Spleen (tissue), 7 donors: ENCODE measurements at regions not wholly inside any gene's neighbourhood (a gene's known extent, or its start where the extent isn't known, plus 50 kb on each side); places are given as distances from the start of the nearest gene placed in this dataset.

Source experiments
- POLR2A ChIP-seq, 3 donors: fragments of 450-650 bp; IDR thresholded peaks; one replicate each; pipeline ENCODE4 v1.5.1; 2017; ENCODE audit warnings: antibody characterized with exemption in 3 of 3, mild to moderate bottlenecking in 1 of 3
- POLR2AphosphoS5 ChIP-seq, 3 donors: sonication (generic); formaldehyde crosslinking; IDR thresholded peaks; one replicate each; pipeline ENCODE4 v1.5.1; 2017; ENCODE audit warnings: antibody characterized with exemption in 3 of 3
- TF ChIP-seq, protein P1 (sequence below), 11 experiments: fragments of 200-600 bp in 7 of 11; fragments of 450-650 bp in 4 of 11; sonication (generic) in 4 of 11; IDR thresholded peaks in 8 of 11; conservative IDR thresholded peaks in 3 of 11; 1 replicate in 7 of 11; 2 replicates in 4 of 11; pipeline versions ENCODE4 v1.4.0 to v1.8.0; 2016 to 2021; ENCODE audit warnings: antibody characterized with exemption in 11 of 11, inconsistent platforms in 4 of 11, mild to moderate bottlenecking in 1 of 11
- donor health status: DM: no; HTN: no; CAD: no; lungs with moderate emphysema.
- donor health status: DM: no; HTN: no; CAD: no.
- donor health status: DM: no; HTN: no; CAD: no.

DNA sequence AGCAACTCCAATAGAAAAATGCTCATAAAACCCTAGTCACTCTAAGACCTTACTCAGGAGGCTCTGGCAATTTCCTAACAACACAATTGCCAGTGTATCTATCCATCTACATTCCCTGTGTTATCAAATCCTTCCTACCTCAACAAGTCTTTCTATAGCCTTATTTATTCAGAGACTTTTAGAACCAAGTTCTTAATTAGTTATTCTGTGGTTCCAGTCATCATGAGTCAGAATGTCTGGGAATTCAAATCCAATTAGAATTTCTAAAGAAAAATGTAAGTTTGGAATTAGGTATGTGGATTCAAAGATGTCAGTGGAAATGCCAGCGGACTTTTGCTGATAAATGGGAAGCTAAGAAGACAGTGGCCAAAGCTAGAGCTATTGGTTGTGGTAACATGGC is 302.6 kb upstream of the C1orf87 start:
- TF ChIP-seq, protein P1, sequence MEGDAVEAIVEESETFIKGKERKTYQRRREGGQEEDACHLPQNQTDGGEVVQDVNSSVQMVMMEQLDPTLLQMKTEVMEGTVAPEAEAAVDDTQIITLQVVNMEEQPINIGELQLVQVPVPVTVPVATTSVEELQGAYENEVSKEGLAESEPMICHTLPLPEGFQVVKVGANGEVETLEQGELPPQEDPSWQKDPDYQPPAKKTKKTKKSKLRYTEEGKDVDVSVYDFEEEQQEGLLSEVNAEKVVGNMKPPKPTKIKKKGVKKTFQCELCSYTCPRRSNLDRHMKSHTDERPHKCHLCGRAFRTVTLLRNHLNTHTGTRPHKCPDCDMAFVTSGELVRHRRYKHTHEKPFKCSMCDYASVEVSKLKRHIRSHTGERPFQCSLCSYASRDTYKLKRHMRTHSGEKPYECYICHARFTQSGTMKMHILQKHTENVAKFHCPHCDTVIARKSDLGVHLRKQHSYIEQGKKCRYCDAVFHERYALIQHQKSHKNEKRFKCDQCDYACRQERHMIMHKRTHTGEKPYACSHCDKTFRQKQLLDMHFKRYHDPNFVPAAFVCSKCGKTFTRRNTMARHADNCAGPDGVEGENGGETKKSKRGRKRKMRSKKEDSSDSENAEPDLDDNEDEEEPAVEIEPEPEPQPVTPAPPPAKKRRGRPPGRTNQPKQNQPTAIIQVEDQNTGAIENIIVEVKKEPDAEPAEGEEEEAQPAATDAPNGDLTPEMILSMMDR (IDR thresholded peaks at IDR 0.05 in 8 of 11, conservative IDR thresholded peaks at IDR 0.05 in 3 of 11): no peak
- TF ChIP-seq POLR2A (IDR thresholded peaks at IDR 0.05): no peak
- TF ChIP-seq POLR2AphosphoS5 (IDR thresholded peaks at IDR 0.05): no peak
